ENCODE measurements at regions not wholly inside any gene's neighbourhood (a gene's known extent, or its start where the extent isn't known, plus 50 kb on each side); places are given as distances from the start of the nearest gene placed in this dataset.

DNA sequence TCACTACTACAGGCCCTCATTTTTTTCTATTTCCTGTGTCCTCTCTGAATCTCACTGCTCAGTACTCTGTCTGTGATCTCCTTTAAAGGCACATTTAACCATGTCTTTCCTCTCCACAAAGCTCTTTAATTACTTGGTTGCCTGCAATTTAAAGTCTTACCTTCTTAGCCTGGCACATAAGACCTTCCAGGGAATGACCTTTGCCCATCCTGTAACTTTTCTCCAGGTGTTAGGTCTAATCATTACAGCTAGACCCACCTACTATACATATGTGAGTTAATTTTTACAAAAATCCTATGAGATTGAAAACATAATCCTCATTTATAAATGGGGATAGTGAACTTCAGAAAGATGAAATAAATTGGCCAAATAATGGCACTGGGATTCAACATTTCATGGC lies 244.1 kb upstream of the RHOBTB1 start:
- no peak for DNase-seq (ENCODE audit: low read depth)

DNA sequence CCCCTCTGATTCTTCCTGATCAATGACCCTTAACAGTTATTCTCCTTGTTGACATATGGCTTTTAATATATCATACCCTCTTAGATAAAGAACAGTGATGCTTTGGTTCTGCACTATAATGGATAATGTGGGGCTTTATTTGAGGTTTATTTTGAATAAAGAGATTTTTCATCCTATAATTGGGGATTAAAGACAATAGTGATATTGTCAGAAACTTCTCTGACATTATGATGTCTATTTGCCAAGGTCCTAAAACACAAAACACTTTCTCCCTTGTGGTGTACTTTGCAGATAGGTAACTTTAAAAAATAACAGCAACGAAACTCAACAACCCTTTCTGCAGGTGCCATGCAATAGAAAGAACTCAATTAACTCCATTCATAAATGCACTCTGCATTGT lies 243.6 kb upstream of the RHOBTB1 start:
- DNase-seq (ENCODE audit: low read depth) = no peak

DNA sequence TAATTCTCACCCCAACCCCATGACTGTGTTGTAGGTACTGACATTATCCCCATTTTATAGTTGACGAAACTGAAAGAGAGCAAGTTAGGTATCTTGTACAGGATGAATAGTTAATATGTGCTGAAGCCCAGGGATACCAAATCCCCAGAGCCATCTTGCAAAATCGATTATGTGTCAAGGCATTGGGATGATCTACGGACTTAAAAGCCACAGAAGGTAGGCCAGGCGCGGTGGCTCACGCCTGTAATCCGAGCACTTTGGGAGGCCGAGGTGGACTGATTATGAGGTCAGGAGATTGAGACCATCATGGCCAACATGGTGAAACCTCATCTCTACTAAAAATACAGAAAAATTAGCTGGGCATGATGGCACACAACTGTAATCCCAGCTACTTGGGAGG lies 242.4 kb upstream of the RHOBTB1 start:
- DNase-seq (ENCODE audit: low read depth) = no peak

DNA sequence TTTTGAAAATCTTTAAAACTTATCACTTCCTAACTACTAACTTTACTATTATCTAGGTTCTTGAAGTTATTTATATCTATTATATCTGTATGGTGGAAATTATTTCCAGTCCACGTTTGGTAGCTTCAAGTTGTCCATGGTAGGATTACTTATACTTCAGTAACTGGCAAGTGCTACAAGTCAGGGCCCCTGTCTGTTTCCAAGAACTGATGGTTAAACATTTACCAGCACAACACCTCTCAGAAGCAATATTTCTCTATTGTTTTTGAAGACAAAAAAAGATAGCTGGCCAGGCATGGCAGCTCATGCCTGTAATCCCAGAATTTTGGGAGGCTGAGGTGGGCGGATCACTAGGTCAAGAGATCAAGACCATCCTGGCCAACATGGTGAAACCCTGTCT lies 240.4 kb upstream of the RHOBTB1 start:
- DNase-seq (ENCODE audit: low read depth) = no peak

GRCh38 chr10:61183967-61184366 lies 240.0 kb upstream of the RHOBTB1 start:
- DNase-seq (ENCODE audit: low read depth) = no peak

GRCh38 chr10:61181832-61182231 lies 237.8 kb upstream of the RHOBTB1 start:
- no peak for DNase-seq (ENCODE audit: low read depth)

DNA sequence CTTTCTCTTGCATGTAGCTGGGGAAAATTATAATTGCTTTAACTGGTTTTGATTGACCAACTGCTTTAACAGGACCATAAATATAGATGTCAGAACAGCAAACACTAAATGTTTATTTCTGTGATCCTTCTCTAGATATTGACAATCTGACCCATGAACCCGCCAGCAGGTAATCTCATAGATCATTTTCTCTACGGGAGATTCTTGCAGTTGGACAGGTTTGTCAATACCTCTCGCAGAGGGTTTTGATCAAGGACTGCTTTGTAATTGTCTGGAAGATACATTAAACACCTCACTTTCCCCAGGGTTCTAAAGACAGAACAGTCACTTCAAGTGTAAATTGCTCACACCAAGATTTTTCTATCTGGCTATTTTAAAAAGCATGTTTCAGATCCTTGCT lies 235.8 kb upstream of the RHOBTB1 start:
- no peak for DNase-seq (ENCODE audit: low read depth)

- DNase-seq (ENCODE audit: low read depth) = no peak
These were observed 232.4 kb upstream of the RHOBTB1 start for GRCh38 chr10:61176424-61176823.

- DNase-seq (ENCODE audit: low read depth) = no peak
These were observed 231.3 kb upstream of the RHOBTB1 start for GRCh38 chr10:61175316-61175715.

GRCh38 chr10:61173450-61173849 lies 229.5 kb upstream of the RHOBTB1 start:
- no peak for DNase-seq (ENCODE audit: low read depth)

DNA sequence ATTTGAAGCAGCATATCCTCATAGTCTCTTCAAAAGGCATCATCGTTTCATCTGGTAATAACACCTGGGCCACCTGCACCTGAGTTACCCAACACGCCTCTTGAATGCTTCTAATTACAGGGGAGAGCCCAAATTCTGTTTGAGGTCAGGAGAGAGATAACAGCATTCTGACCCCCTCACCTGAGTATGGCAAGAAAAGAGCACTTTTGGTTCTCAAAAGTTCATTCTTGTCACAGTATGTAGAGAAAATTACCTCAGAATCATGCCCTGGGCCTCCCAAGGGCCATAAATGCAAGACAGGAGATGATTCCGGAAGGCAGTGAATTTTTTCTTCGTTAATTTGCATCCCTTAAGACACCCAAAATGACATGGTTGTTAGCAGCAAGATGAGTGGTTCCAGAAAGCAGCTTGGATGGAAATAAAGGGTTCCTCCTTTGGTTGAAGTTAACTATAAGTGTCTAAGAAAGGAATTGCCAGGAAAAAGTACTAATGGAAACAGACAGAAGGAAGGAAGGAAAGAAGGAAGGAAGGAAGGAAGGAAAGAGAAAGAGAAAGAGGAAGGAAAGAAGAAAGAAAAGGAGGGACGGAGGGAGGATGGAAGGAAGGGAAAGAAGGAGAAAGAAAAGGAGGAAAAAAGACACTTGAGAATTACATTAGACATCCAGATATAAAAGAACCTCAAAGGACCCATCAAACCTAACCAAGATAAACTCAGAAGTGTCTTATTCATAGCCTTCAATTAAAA lies 228.4 kb upstream of the RHOBTB1 start:
- DNase-seq (ENCODE audit: low read depth) = no peak

- no peak for DNase-seq (ENCODE audit: low read depth)
These were observed 226.6 kb upstream of the RHOBTB1 start for GRCh38 chr10:61170594-61170993.

DNA sequence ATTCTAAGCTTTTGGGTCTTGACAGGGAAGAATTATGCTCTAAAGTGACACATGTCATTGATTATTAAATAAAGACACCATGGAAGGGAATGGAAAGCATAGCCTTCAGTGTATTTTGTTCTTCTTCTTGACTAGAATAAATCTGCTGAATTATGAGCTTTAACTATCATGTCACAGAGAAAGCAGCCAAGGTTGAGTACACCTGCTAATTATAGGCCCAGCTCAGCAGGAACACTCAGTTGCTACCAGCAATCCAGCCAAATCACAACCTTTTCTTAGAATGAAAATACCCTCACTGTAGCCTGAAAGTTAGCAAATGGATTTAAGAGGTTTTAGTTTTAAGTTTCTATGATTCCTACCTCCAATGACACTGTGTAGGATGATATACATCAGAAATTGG lies 225.3 kb upstream of the RHOBTB1 start:
- DNase-seq (ENCODE audit: low read depth) = no peak

- DNase-seq (ENCODE audit: low read depth) = no peak
These were observed 222.5 kb upstream of the RHOBTB1 start for GRCh38 chr10:61166489-61166888.

GRCh38 chr10:61166065-61166464 lies 222.1 kb upstream of the RHOBTB1 start:
- DNase-seq (ENCODE audit: low read depth) = no peak

- DNase-seq (ENCODE audit: low read depth) = peak; percentile 55
These were observed 220.6 kb upstream of the RHOBTB1 start for GRCh38 chr10:61164458-61165160.

DNA sequence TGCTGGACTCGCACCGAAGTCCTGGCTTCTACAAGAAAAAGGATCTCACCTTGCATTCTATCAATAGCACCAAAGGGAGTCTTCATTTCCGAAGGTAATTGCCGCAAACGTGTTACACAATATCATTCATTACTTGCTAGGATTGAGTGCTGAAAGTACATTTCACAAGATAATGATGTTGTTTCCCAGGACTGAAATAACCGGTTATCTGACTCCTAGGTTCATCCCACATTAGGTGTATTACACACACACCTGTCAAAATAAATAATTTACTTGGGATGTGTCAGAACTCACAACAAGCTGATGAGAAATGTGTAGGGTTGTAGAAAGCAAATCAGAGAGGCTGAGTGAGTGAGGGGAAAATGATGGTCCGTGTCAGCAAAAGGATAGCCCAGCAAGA lies 219.4 kb upstream of the RHOBTB1 start:
- no peak for DNase-seq (ENCODE audit: low read depth)

DNA sequence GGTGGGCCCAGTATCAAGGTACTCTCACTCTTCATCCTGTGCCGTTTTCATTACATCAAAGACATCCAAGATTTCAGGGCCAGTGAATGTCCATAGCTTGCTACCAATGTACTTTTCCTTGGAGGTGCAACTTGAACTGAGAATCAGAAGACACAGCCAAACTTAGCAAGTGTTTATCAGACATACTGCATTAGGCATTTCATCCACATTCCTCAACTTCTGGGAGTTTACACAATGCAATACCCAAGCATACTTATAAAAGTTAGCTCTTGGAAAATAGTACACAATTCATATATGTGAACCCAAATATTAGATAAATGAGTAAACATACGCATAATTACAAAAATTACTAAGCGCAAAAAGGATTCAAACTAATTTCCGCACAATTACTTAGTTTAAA lies 216.3 kb upstream of the RHOBTB1 start:
- no peak for DNase-seq (ENCODE audit: low read depth)

DNA sequence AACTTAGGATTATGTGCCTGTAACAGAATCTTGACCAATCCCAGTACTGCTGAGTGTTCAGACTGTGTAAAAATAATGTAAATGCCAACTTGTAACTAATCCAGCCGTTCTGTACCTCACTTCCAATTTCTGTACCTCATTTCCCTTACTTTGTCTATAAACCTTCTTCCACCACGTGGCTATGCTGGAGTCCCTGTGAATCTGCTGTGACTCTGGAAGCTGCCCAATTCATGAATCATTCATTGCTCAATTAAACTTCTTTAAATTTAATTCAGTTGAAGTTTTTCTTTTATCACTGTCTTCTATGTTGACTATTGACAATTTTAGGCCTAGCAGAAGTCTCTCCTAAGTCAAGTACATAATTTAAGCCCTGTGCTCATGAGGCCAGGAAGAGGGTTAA lies 215.3 kb upstream of the RHOBTB1 start:
- no peak for DNase-seq (ENCODE audit: low read depth)

DNA sequence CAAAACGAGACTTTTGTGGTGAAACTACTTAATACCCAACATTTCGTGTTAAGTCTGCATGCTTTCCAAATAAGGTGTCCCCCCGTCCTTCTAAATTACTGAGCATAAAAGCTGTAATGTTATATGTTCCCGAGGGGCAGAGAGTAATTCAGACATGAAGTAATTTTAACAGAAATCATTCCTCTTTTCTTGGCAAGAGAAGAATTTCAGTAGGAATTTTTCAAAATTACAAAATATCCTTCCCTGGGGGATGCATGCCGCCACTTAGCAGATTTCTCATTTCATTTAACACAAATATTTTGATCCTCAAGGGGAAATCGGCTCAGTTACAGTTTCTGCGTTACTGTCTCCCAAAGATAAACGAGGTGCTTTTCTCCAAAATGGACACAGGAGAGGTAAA lies 213.2 kb upstream of the RHOBTB1 start:
- DNase-seq (ENCODE audit: low read depth) = no peak

- DNase-seq (ENCODE audit: low read depth) = peak; percentile 76
These were observed 209.8 kb upstream of the RHOBTB1 start for GRCh38 chr10:61153771-61154170.

GRCh38 chr10:61151059-61151458 lies 207.1 kb upstream of the RHOBTB1 start:
- no peak for DNase-seq (ENCODE audit: low read depth)

- DNase-seq (ENCODE audit: low read depth) = no peak
These were observed 204.5 kb upstream of the RHOBTB1 start for GRCh38 chr10:61148451-61148850.

DNA sequence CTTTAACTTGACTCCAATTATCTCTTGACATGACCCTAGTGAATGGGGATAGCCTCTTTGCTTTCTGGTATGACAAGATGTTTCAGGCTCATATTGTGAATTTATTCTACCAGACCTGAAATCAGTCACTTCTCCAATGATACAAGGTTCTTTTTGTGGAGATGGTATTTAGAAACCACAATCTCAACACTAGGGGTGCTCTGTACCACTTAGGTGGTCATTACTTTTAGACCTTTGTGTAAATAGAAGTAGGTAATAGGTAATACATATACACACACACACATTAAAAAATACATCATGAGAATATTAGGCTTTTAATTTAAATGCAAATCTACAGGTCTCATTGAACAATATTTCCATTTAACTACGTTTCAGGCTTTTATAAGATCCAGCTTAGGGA lies 199.0 kb upstream of the RHOBTB1 start:
- DNase-seq (ENCODE audit: low read depth) = no peak

Measured in amniotic epithelial cell (primary cell).